ENCODE measurements at regions not wholly inside any gene's neighbourhood (a gene's known extent, or its start where the extent isn't known, plus 50 kb on each side); places are given as distances from the start of the nearest gene placed in this dataset.

- Histone ChIP-seq H3K14ac (ENCODE audit: insufficient read depth, low read length) (no peak overlapping the region), H3T11ph (ENCODE audit: low read length) (no peak overlapping the region), H2BK15ac (ENCODE audit: low read depth, low read length) (no peak overlapping the region), H3K23ac (ENCODE audit: insufficient read length, low read depth, low read length) (no peak overlapping the region), H3K9ac (ENCODE audit: extremely low read depth, insufficient read length, low read length) (no peak overlapping the region), H3K27ac (ENCODE audit: insufficient read length, low read depth, low read length) (no peak overlapping the region), H4K5ac (ENCODE audit: insufficient read length, low read depth, low read length) (no peak overlapping the region), H3K4me1 (ENCODE audit: insufficient read depth, low read length) (no peaks in the 10 kb centered on the region; the same call in 1 of the 2 replicates), H3K18ac (ENCODE audit: insufficient read length, low read depth, low read length) (no peak overlapping the region), H2AK5ac (ENCODE audit: insufficient read length, low read length) (no peak overlapping the region), H3K56ac (ENCODE audit: insufficient read length, low read depth, low read length) (no peak overlapping the region), H3K23me2 (ENCODE audit: insufficient read length, low read depth, low read length, poor library complexity, severe bottlenecking) (no peaks in the 10 kb centered on the region), H3K79me1 (ENCODE audit: insufficient read depth, low read depth, low read length, poor library complexity, severe bottlenecking) (no peaks in the 10 kb centered on the region), H2BK20ac (ENCODE audit: low read depth, low read length, poor library complexity, severe bottlenecking) (no peak overlapping the region), H4K91ac (ENCODE audit: insufficient read length, low read depth, low read length) (no peak overlapping the region), H3K4ac (ENCODE audit: low read depth, low read length) (no peak overlapping the region), H3K4me2 (ENCODE audit: insufficient read depth, insufficient read length, low read length) (no peak overlapping the region), H4K8ac (replicated peaks; ENCODE audit: insufficient read length, low read depth, low read length) (no peak overlapping the region), H2BK5ac (ENCODE audit: insufficient read length, low read length) (no peak overlapping the region), H4K20me1 (ENCODE audit: control insufficient read depth, insufficient read depth, insufficient read length) (no peaks in the 10 kb centered on the region), H2BK120ac (ENCODE audit: low read depth, low read length, poor library complexity, severe bottlenecking) (no peak overlapping the region), H3K27me3 (ENCODE audit: insufficient read depth, low read length) (no peaks in the 10 kb centered on the region), H3K9me3 (ENCODE audit: control insufficient read depth, low read depth, low read length) (no peaks in the 10 kb centered on the region), H2AFZ (ENCODE audit: low read length) (no peak overlapping the region), H2BK12ac (ENCODE audit: insufficient read length, low read depth, low read length) (no peak overlapping the region), H3K79me2 (ENCODE audit: insufficient read depth, low read length) (no peaks in the 10 kb centered on the region)
- no peak for TF ChIP-seq CTCF (conservative IDR thresholded peaks at IDR 0.05)
- Mint-ChIP-seq H3K27me3 (ENCODE audit: low read depth) (no peaks in the 10 kb centered on the region), H3K27ac (no peak overlapping the region), H3K4me1 (peaks cover 16 to 17% of the 10 kb centered on the region in 2 experiments), H3K9me3 (no peaks in the 10 kb centered on the region), H3K4me3 (no peak overlapping the region), H3K36me3 (ENCODE audit: insufficient read depth in 1 of 3, low read depth in 3 of 3) (no peaks in the 10 kb centered on the region)
- no CpG with 5 or more reads among the region's 2 CpGs for WGBS (ENCODE audit: extremely low coverage, insufficient read length, low lambda C conversion rate)
- DNase-seq = no peak
Observed at GRCh38 chr6:71496722-71497033, 208.1 kb downstream of the OGFRL1 start.
